ENCODE measurements at regions not wholly inside any gene's neighbourhood (a gene's known extent, or its start where the extent isn't known, plus 50 kb on each side); places are given as distances from the start of the nearest gene placed in this dataset.
"Not testable (repeated sequence)": the region's sequence is repeated elsewhere in the genome, so short reads cannot be mapped to it uniquely, and the experiment has no call there.

DNA sequence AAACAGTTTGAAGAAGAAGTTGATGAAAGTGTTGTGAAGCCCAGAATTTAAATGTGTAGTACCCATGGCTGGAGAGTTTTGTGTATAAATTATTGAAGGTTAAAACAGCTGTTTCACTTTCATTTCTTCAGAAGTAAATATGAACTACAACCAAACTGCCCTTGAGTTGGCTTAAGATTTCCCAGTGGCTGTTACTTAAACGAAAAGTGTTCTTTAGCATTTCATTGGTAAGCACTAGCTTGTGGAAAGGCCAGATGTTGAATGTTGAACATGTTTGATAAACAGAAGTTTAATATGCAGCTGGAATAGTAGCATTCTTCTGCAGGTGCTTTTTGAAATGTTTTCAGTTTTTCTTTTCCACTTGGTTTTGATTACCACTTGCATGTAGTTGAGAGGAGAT, 83.2 kb upstream of the TNRC6B start:
- DNase-seq (ENCODE audit: low read depth), result peak; percentile 9

DNA sequence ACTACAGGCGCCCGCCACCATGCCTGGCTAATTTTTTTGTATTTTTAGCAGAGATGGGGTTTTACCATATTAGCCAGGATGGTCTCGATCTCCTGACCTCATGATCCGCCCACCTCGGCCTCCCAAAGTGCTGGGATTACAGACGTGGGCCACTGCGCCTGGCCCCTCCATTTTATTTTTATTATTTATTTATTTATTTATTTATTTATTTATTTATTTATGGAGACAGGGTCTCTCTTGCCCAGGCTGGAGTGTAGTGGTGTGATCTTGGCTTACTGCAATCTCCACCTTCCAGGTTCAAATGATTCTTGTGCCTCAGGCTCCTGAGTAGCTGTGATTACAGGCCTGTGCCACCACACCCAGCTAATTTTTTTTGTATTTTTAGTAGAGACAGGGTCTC, 77.8 kb upstream of the TNRC6B start:
- not testable (repeated sequence) for DNase-seq (ENCODE audit: low read depth)

DNA sequence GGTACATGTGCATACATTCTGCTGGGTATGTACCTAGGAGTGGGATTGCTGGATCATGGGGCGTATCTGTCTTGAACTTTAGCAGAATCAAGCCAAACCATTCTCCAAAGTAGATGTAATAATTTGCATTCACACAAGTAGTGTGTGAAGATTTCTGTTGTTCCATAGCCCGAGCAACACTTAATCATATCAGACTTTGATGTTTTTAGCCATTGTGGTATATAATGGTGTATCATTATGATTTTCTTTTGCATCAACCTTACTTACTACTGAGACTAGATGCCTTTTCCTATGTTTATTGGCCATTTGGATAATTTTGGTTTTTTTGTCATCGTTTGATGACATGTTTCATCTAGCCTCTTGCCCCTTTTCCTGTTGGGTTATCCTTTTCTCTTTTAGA, 72.0 kb upstream of the TNRC6B start:
- no peak for DNase-seq (ENCODE audit: low read depth)

DNA sequence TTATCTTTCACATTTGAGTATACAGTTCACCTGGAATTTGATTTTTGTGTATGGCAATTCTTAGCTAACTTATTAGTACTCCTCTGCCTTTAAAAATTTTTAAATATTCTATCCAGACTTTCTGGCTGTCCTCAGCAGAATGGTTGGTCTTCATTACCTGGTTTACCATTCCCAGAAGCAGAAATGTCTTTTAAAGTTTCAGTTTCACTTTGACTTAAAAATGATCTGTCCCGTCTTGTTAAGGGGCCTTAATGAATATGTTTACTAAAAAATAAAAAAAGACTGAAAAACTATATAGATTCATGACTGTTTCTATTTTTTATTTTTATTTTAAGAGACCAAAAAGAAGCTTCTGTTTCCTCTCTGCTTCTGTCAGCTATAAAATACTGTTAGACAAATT, 70.5 kb upstream of the TNRC6B start:
- no peak for DNase-seq (ENCODE audit: low read depth)

DNA sequence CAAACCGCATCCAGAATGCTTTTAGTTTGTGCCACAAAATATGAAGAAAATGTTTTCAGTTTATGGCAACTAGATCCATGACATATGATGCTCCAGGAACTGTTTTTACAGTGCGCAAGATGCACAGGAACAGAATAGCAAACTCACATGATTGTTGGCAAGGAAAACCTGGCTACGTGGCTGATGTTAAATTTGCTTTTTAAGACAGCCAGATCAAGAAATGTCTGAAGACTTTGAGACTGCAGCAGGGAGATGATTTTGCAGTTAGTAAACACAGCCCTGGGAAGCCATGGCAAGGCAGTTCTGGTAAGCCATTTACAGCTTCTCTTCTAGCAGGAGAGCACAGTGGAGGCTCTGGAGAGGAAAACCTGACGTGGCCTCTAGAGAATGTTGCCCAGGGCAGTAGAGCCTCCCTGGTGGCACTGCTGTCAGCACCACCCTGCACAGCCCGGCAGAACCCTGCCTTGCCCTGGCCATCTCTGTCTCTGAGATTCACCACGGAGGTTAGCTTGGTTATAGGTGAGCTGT, 69.8 kb upstream of the TNRC6B start:
- peak; percentile 42 for DNase-seq (ENCODE audit: low read depth)

DNA sequence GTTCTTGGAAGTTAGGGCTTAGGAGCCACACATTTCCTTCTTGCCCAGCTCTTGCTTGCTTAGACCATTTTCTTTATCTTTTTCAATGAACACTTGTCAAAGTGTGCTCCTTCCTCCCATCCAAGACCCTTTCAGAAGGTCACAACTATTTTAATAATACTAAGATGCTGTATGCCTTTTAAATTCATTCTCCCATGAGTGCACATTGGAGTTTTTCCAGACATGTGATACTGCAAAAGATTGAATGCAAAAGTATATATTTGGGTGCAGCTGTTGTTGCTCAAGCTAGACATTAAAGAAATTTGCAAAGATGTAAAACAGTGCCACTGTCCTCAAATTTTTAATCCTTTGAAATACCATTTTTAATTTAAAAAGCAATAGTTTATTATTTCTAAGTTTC, 69.3 kb upstream of the TNRC6B start:
- DNase-seq (ENCODE audit: low read depth), result no peak

DNA sequence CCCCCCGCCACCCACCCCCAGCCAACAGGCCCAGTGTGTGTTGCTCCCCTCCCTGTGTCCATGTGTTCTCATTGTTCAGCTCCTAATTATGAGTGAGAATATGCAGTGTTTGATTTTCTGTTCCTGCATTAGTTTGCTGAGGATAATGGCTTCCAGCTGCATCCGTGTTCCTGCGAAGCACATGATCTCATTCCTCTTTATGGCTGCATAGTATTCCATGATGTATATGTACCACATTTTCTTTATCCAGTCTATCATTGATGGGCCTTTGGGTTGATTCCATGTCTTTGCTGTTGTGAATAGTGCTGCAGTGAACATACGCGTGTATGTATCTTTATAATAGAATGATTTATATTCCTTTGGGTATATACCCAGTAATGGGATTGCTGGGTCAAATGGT, 68.8 kb upstream of the TNRC6B start:
- not testable (repeated sequence) for DNase-seq (ENCODE audit: low read depth)

DNA sequence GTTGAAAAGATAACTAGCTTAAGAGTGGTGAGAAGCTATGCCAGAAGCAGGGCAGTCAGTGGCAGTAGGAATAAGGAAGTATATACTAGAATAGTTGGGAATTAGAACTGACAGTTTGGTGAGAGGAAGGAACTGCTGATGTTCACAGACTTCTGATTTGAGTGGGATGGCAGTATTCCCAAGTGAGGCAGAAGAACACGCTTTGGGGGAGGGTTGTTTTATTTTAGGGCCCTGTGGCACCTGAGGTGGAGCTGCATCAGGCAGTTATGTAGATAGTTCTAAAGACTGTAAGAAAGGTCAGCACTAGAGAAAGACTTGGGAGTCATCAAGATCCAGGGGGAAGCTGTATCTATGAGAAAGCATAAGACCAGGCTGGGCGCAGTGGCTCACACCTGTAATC, 66.3 kb upstream of the TNRC6B start:
- DNase-seq (ENCODE audit: low read depth), result no peak

DNA sequence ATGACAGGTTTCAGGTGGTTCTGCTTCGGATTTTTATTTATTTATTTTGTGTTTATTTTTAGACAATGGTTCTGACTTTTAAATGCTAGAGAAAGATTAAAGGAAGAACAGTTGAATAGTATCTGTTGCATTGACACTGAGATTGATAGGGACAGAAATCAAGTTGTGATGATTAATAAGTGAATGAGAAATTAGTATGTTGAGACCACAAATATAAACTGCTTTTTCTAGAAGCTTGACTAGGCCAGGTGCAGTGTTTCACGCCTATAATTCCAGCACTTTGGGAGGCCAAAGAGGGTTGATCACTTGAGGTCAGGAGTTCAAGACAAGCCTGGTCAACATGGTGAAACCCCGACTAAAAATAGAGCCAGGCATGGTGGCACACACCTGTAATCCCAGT, 65.1 kb upstream of the TNRC6B start:
- no peak for DNase-seq (ENCODE audit: low read depth)

DNA sequence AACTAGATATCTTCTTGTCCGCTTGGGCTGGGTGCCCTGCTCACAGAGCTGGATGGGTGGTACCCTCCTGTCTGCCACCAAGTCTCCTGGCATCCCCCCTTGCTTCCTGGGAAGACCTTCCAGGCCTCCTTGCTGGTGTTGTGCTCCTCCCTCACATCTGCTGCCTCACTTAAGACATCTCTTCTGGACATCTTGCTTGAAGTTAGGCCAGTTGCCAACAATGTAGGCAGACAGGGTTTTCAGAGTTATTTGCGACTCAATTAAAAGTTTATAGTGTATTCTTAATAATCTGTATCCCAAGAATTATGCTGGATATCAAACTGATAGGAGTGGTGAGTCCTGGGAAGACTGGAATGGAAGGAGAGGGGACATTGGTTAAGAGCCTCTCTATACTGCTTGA, 64.0 kb upstream of the TNRC6B start:
- no peak for DNase-seq (ENCODE audit: low read depth)

DNA sequence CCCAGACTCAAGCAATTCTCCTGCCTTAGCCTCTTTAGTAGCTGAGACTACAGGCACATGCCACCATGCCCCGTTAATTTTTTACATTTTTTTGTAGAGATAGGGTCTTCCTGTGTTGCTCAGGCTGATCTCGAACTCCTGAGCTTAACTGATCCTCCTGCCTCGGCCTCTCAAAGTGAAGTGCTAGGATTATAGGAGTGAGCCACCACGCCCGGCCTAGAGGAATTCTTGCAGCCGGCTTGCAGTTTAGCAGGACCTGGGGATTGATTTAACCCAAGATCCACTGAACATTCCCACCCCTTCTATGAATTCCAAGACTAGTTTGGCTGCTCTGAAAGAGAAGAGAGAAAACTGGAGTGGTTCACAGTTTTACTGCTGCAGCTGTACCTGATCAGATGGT, 63.3 kb upstream of the TNRC6B start:
- DNase-seq (ENCODE audit: low read depth), result no peak

DNA sequence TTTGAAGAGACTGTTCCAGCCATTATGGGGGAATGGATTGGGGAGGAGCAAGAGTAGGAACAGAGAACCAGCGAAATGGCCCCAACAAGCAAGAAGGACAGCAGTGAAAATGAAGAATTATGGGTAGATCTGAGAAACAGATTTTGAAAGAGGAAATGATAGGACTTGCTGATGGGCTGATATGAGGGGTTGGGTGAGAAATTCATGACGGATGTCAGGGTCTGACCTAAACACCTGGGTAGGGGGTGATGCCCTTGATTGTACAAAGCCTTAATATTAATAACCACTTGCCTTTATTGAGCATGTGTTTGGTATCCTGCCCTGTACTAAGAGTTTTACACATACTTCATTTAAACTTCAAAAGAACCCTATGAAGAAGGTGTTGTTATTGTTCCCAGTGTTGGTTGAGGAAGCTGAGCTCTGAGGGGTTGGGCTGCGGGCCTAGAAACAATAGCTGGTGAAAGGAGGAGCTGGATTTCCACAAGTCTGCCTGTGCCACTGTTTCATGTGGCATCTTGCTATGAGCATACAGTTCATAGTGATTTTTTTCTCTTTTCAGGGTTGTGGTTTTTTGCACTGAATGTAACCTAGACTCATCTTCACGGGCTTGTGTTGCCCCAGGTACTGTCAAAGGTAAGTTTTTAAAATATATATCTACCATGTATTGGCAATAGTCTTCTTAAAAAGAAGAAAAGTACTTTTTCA, 61.1 kb upstream of the TNRC6B start:
- no peak for DNase-seq (ENCODE audit: low read depth)

DNA sequence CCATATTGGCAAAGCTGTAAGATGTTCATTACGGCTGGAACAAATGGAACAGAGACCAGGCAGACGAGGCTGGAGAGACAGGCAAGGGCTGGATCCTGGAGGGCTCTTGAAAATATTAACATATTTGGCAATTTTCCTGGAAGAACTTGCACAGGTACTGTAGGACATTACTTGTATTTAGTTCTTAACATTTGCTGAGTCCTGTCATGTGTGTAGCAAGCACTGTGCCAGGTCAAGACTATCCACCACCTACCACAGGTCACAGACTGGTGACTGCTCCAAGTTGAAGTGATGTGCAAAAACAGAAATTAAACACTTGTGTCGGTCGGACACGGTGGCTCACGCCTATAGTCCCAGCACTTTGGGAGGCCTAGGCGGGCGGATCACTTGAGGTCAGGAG, 58.7 kb upstream of the TNRC6B start:
- DNase-seq (ENCODE audit: low read depth), result no peak

DNA sequence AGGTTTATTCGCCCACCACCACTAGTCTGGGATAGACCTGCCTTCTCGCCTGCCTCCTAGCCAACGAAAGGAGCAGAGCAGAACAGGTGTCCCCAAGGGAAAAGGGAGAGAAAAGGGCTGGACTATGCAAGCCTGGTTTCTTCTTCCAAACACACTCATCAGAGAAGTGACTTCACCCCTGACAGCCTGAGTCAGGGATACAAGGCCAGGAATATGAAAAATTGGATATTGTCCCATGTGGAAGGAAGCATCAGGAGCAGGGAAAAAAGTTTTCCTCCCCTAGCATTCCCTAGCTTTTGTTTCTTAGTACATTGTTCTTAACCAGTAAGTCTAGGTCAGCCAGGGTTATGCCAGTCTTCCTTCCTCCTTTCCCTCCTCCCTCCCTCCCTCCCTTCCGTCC, 56.9 kb upstream of the TNRC6B start:
- DNase-seq (ENCODE audit: low read depth), result peak; percentile 15

DNA sequence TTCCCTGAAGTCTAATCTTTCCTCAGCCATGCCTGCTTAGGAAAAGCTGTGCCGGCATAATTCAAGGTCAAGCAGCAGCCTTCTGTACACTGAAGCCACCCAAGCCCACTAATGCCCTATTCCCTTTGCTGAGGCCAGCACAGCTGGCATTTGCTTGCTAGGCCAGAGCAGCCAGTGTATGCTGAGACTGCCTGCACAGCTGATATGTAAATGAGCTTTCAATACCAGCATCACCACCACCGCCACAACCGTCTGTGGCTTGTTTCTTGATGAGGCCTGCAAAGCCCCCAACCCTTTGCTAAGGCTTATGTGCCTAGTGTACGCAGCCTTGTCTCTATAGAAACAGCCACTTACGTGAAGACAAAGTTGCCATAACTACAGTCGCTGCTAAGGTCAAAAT, 56.3 kb upstream of the TNRC6B start:
- no peak for DNase-seq (ENCODE audit: low read depth)

DNA sequence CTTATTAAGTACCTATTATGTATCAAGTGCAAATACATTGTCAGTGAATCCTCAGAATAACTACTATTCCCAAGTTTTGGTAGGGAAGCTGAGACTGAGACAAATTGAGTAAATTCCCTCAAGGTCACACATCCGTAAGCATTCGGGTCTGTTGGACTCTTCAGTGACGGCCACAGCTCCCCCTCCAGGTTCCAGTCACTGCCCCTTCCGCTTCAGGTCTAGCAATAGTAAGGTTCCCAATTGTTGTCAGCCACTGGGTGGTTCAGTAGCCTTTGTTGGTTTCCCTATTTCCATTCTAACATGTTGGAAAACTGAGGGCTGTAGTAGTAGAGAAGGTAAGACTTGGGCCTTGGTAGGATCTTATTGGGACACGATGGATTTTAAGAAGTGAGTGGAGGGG, 54.9 kb upstream of the TNRC6B start:
- no peak for DNase-seq (ENCODE audit: low read depth)

DNA sequence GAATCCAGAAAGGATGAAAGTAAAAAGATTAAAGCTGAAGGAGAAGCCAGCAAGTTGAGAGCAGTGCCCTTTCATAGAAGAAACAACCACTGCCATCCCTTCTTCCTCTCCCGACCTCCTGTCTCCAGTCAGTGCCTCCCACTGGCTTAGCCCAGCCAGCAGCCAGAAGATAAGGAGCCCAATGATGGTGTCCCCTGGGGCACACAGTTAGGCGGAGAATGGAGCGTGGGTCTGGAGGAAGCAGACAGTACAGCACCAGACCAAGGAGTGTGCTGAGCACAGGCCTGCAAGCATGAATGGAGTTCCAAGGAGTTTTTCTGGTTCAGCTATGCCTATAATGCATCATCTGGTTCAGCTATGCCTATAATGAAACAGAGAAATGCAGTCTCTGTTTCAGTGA, 54.3 kb upstream of the TNRC6B start:
- no peak for DNase-seq (ENCODE audit: low read depth)

All from stromal cell of bone marrow (primary cell).